ENCODE measurements at regions not wholly inside any gene's neighbourhood (a gene's known extent, or its start where the extent isn't known, plus 50 kb on each side); places are given as distances from the start of the nearest gene placed in this dataset.
A peak's percentile ranks its signal among the peaks of the same experiment; 100 is the strongest.

DNA sequence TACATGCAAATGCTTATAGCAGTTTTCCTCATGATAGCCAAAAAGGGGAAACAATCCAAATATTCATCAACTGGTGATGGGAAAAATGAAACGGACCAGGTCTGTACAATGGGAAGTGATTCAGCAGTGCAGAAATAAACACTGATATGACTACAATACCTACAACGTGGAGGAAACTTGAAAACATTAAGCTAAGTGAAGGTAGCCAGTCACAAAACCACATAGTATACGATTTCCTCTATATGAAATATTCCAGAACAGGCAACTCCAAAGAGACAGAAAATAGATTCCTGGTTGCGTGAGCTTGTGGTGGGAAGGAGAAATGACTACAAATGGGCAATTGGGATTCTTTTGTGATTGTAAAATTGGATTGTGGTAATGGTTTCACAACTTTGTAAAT, 263.1 kb upstream of the PITRM1 start:
- Histone ChIP-seq H3K9ac (replicated peaks; ENCODE audit: extremely low read depth, insufficient read depth, low read length) (no peak overlapping the region), H3K27me3 (ENCODE audit: control insufficient read depth in 2 of 2, insufficient read depth in 2 of 2, low read length in 2 of 2) (no peaks in the 10 kb centered on the region), H3K36me3 (ENCODE audit: control insufficient read depth in 2 of 2, extremely low read depth in 1 of 2, insufficient read depth in 2 of 2, low read length in 2 of 2) (no peaks in the 10 kb centered on the region), H4K20me1 (replicated peaks; ENCODE audit: control insufficient read depth, extremely low read depth, insufficient read depth, low read length) (no peaks in the 10 kb centered on the region), H3K27ac (ENCODE audit: insufficient read depth, low read depth, low read length) (peak overlapping the region; percentile 19), H3K4me2 (ENCODE audit: insufficient read depth, low read length) (peak overlapping the region; percentile 65), H3K9me3 (replicated peaks; ENCODE audit: control insufficient read depth, insufficient read depth, low read length) (no peaks in the 10 kb centered on the region), H3K9me1 (replicated peaks; ENCODE audit: control insufficient read depth, extremely low read depth, insufficient read depth, low read length) (no peaks in the 10 kb centered on the region), H3K4me3 (replicated peaks in 1 of 3; ENCODE audit: insufficient read depth in 1 of 3, low read depth in 1 of 3, low read length in 3 of 3) (no peak overlapping the region), H3K79me2 (ENCODE audit: control insufficient read depth, insufficient read depth, low read length) (no peaks in the 10 kb centered on the region), H3K4me1 (ENCODE audit: control insufficient read depth, extremely low read depth, insufficient read depth, low read length) (peaks cover 13% of the 10 kb centered on the region), H2AFZ (ENCODE audit: low read depth, low read length) (no peak overlapping the region)
- intact Hi-C loops (cut with micrococcal nuclease) (loop anchor here (1.0 to 2.0 kb wide), 3 partner anchors 9 to 35 kb away; no protein-coding TSS in a partner anchor), dilution Hi-C loops (cut with MboI; ENCODE audit: extremely low pct_ligation_motif_present, low sequenced_read_pairs) (no loop called here)
- peak; percentile 93 for FAIRE-seq
- TF ChIP-seq, protein P1, sequence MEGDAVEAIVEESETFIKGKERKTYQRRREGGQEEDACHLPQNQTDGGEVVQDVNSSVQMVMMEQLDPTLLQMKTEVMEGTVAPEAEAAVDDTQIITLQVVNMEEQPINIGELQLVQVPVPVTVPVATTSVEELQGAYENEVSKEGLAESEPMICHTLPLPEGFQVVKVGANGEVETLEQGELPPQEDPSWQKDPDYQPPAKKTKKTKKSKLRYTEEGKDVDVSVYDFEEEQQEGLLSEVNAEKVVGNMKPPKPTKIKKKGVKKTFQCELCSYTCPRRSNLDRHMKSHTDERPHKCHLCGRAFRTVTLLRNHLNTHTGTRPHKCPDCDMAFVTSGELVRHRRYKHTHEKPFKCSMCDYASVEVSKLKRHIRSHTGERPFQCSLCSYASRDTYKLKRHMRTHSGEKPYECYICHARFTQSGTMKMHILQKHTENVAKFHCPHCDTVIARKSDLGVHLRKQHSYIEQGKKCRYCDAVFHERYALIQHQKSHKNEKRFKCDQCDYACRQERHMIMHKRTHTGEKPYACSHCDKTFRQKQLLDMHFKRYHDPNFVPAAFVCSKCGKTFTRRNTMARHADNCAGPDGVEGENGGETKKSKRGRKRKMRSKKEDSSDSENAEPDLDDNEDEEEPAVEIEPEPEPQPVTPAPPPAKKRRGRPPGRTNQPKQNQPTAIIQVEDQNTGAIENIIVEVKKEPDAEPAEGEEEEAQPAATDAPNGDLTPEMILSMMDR (IDR thresholded peaks at IDR 0.05; ENCODE audit: extremely low read depth in 1 of 2, insufficient read depth in 1 of 2, low read depth in 1 of 2, low read length in 2 of 2), result no peak
- peak; percentile 35 for TF ChIP-seq POLR2AphosphoS5 (IDR thresholded peaks at IDR 0.05; ENCODE audit: insufficient read depth, low read depth, low read length)
- TF ChIP-seq MYC (IDR thresholded peaks at IDR 0.05; ENCODE audit: low read depth, low read length), result no peak
- TF ChIP-seq, protein P2, sequence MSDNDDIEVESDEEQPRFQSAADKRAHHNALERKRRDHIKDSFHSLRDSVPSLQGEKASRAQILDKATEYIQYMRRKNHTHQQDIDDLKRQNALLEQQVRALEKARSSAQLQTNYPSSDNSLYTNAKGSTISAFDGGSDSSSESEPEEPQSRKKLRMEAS (IDR thresholded peaks at IDR 0.05; ENCODE audit: insufficient read depth, insufficient read length), result no peak
- peak; percentile 77 for TF ChIP-seq JUN (IDR thresholded peaks at IDR 0.05; ENCODE audit: borderline replicate concordance, insufficient read depth, insufficient read length, low read depth)
- no peak for TF ChIP-seq POLR2A (IDR thresholded peaks at IDR 0.05; ENCODE audit: low read depth, low read length)
- no peak for TF ChIP-seq GATA2 (IDR thresholded peaks at IDR 0.05; ENCODE audit: insufficient read depth, insufficient read length, low read depth, low read length)
- TF ChIP-seq EZH2 (IDR thresholded peaks at IDR 0.05; ENCODE audit: borderline replicate concordance, low read depth, low read length, severe bottlenecking), result no peak
- peak; percentile 71 for TF ChIP-seq FOS (IDR thresholded peaks at IDR 0.05; ENCODE audit: borderline replicate concordance, insufficient read depth, low read length)
- CTCF ChIA-PET, result interaction anchor here (0.6 to 1.7 kb wide), 6 partner anchors 8 to 17 kb away, joined by 3 to 12 read pairs (median 4); no protein-coding TSS in a partner anchor
- POLR2A ChIA-PET, result no interaction called here
- peak; percentile 93 for DNase-seq (ENCODE audit: low read depth, low spot score)
- no TSS peak for BruUV-seq (replicated peaks)
